Caco-2 (cell line): ENCODE measurements at regions not wholly inside any gene's neighbourhood (a gene's known extent, or its start where the extent isn't known, plus 50 kb on each side); places are given as distances from the start of the nearest gene placed in this dataset.

Experiments
- BruUV-seq: library from RNA; stranded (reverse); fragments of 400-500 nt; replicated peaks from 2 replicates; lab custom pipeline; 2021; lab: Mats Ljungman, UMichigan
- CTCF ChIA-PET: fragments of 300-600 bp; sonication (Branson Sonifier 250); formaldehyde crosslinking; loops from one replicate; lab custom pipeline; 2022; ENCODE audit warnings: antibody characterized with exemption; lab: Charles Lee
- POLR2A ChIA-PET: fragments of 300-600 bp; sonication (Branson Sonifier 250); formaldehyde crosslinking; loops from one replicate; lab custom pipeline; 2022; ENCODE audit warnings: antibody characterized with exemption; lab: Charles Lee
- DNase-seq, 2 experiments: peaks; one replicate each; pipeline versions ENCODE4 v3.0.0 to v3.0.0-alpha.2; 2020 to 2022
- H3K27me3 ChIP-seq: replicated peaks from 2 replicates; pipeline ENCODE4 v1.6.0; 2011; ENCODE audit warnings: low read length; ENCODE audit not compliant: control insufficient read depth, insufficient read depth
- H3K36me3 ChIP-seq: 2 replicates; pipeline ENCODE4 v1.5.1; 2011; ENCODE audit warnings: low read length; ENCODE audit not compliant: control insufficient read depth, insufficient read depth
- H3K4me1 ChIP-seq: fragments of 250-450 bp; sonication (Bioruptor Pico); 2 replicates; pipeline ENCODE4 v1.5.1; 2020; ENCODE audit warnings: mild to moderate bottlenecking
- H3K4me3 ChIP-seq: 2 replicates; pipeline ENCODE4 v1.5.1; 2011; ENCODE audit warnings: low read depth, mild to moderate bottlenecking, control low read depth, low read length
- H3K9me3 ChIP-seq: fragments of 250-450 bp; sonication (Bioruptor Pico); 2 replicates; pipeline ENCODE4 v1.5.1; 2020; ENCODE audit warnings: mild to moderate bottlenecking, moderate library complexity
- H3K27ac Mint-ChIP-seq: one replicate; pipeline ENCODE4 v1.8.0; 2022; ENCODE audit warnings: mixed read lengths; ENCODE audit not compliant: unreplicated experiment
- H3K27me3 Mint-ChIP-seq: one replicate; pipeline ENCODE4 v1.8.0; 2022; ENCODE audit warnings: mixed read lengths; ENCODE audit not compliant: insufficient read depth, unreplicated experiment
- H3K36me3 Mint-ChIP-seq: one replicate; pipeline ENCODE4 v1.8.0; 2022; ENCODE audit warnings: mild to moderate bottlenecking, mixed read lengths; ENCODE audit not compliant: insufficient read depth, unreplicated experiment
- H3K4me1 Mint-ChIP-seq: one replicate; pipeline ENCODE4 v1.8.0; 2022; ENCODE audit warnings: low read depth, mixed read lengths; ENCODE audit not compliant: unreplicated experiment
- H3K4me3 Mint-ChIP-seq: one replicate; pipeline ENCODE4 v1.8.0; 2022; ENCODE audit warnings: mild to moderate bottlenecking, moderate library complexity, mixed read lengths; ENCODE audit not compliant: unreplicated experiment
- H3K9me3 Mint-ChIP-seq: one replicate; pipeline ENCODE4 v1.8.0; 2022; ENCODE audit warnings: mixed read lengths; ENCODE audit not compliant: unreplicated experiment
- CTCF ChIP-seq, 2 experiments: fragments of 200-600 bp in 1 of 2; IDR thresholded peaks; 1 replicate in 1 of 2; 2 replicates in 1 of 2; pipeline versions ENCODE4 v1.5.1 to v1.8.0; 2011 to 2022; ENCODE audit warnings: antibody characterized with exemption in 1 of 2, control low read depth in 1 of 2, inconsistent platforms in 1 of 2, low read depth in 1 of 2, low read length in 1 of 2, mild to moderate bottlenecking in 1 of 2, moderate library complexity in 1 of 2; ENCODE audit not compliant: insufficient read depth in 1 of 2, severe bottlenecking in 1 of 2, unreplicated experiment in 1 of 2
- intact Hi-C: fragments of 100-400 bp; cut with micrococcal nuclease; formaldehyde crosslinking; loops from one replicate; pipeline ENCODE4 v1.10.0; 2022; ENCODE audit not compliant: unreplicated experiment

- H3K4me3 ChIP-seq, result no peak overlapping the region
- CTCF ChIA-PET, result interaction anchor here (0.6 to 1.5 kb wide), 2 partner anchors 23 to 417 kb away, joined by 3 to 4 read pairs; no protein-coding TSS in a partner anchor
- POLR2A ChIA-PET, result no interaction called here
- H3K36me3 Mint-ChIP-seq, result no peaks in the 10 kb centered on the region
- H3K27me3 ChIP-seq, result no peaks in the 10 kb centered on the region
- H3K27me3 Mint-ChIP-seq, result peaks cover 20% of the 10 kb centered on the region
- H3K9me3 Mint-ChIP-seq, result no peaks in the 10 kb centered on the region
- DNase-seq, result no peak
- H3K9me3 ChIP-seq, result no peaks in the 10 kb centered on the region
- no peak for TF ChIP-seq CTCF (IDR thresholded peaks at IDR 0.05; ENCODE audit: insufficient read depth in 1 of 2, low read depth in 1 of 2, low read length in 1 of 2, severe bottlenecking in 1 of 2, unreplicated experiment in 1 of 2)
- intact Hi-C loops, result no loop called here
- no peaks in the 10 kb centered on the region for H3K4me1 Mint-ChIP-seq
- no TSS peak for BruUV-seq
- H3K4me3 Mint-ChIP-seq, result no peak overlapping the region
- H3K4me1 ChIP-seq, result no peaks in the 10 kb centered on the region
- H3K36me3 ChIP-seq, result no peaks in the 10 kb centered on the region
- H3K27ac Mint-ChIP-seq, result no peak overlapping the region
Measured at GRCh38 chr22:44409974-44410316, 88.1 kb downstream of the RTL6 start.

- Mint-ChIP-seq H3K9me3 (no peaks in the 10 kb centered on the region), H3K4me1 (no peaks in the 10 kb centered on the region), H3K4me3 (no peak overlapping the region), H3K36me3 (no peaks in the 10 kb centered on the region), H3K27ac (no peak overlapping the region), H3K27me3 (peaks cover 17% of the 10 kb centered on the region)
- TF ChIP-seq CTCF (IDR thresholded peaks at IDR 0.05; ENCODE audit: insufficient read depth in 1 of 2, low read depth in 1 of 2, low read length in 1 of 2, severe bottlenecking in 1 of 2, unreplicated experiment in 1 of 2), result no peak
- CTCF ChIA-PET, result interaction anchor here (1.5 kb wide), 1 partner anchor 416 kb away, joined by 3 read pairs; no protein-coding TSS in a partner anchor
- Histone ChIP-seq H3K36me3 (no peaks in the 10 kb centered on the region), H3K4me1 (no peaks in the 10 kb centered on the region), H3K4me3 (no peak overlapping the region), H3K9me3 (no peaks in the 10 kb centered on the region), H3K27me3 (no peaks in the 10 kb centered on the region)
- BruUV-seq, result no TSS peak
- DNase-seq, result no peak
- POLR2A ChIA-PET, result no interaction called here
- intact Hi-C loops, result no loop called here
Measured at GRCh38 chr22:44409211-44409973, 88.6 kb downstream of the RTL6 start.

- H3K27ac Mint-ChIP-seq, result no peak overlapping the region
- no peaks in the 10 kb centered on the region for H3K27me3 ChIP-seq
- no peaks in the 10 kb centered on the region for H3K4me1 Mint-ChIP-seq
- H3K9me3 ChIP-seq, result no peaks in the 10 kb centered on the region
- ChIA-PET CTCF (no interaction called here), POLR2A (no interaction called here)
- no peak overlapping the region for H3K4me3 Mint-ChIP-seq
- TF ChIP-seq CTCF (IDR thresholded peaks at IDR 0.05; ENCODE audit: insufficient read depth in 1 of 2, low read depth in 1 of 2, low read length in 1 of 2, severe bottlenecking in 1 of 2, unreplicated experiment in 1 of 2), result no peak
- H3K36me3 ChIP-seq, result no peaks in the 10 kb centered on the region
- BruUV-seq, result no TSS peak
- no peaks in the 10 kb centered on the region for H3K9me3 Mint-ChIP-seq
- no peak overlapping the region for H3K4me3 ChIP-seq
- H3K4me1 ChIP-seq, result no peaks in the 10 kb centered on the region
- H3K27me3 Mint-ChIP-seq, result peaks cover 17% of the 10 kb centered on the region
- no peaks in the 10 kb centered on the region for H3K36me3 Mint-ChIP-seq
- DNase-seq, result no peak
- intact Hi-C loops, result no loop called here
Measured at GRCh38 chr22:44408829-44409192, 89.2 kb downstream of the RTL6 start.
